T1000 (cell line): ENCODE measurements at regions not wholly inside any gene's neighbourhood (a gene's known extent, or its start where the extent isn't known, plus 50 kb on each side); places are given as distances from the start of the nearest gene placed in this dataset.

ENCODE experiments used
- DNase-seq: peaks from one replicate; lab custom pipeline; 2025; ENCODE audit warnings: mixed read lengths; lab: John Stamatoyannopoulos, UW

DNA sequence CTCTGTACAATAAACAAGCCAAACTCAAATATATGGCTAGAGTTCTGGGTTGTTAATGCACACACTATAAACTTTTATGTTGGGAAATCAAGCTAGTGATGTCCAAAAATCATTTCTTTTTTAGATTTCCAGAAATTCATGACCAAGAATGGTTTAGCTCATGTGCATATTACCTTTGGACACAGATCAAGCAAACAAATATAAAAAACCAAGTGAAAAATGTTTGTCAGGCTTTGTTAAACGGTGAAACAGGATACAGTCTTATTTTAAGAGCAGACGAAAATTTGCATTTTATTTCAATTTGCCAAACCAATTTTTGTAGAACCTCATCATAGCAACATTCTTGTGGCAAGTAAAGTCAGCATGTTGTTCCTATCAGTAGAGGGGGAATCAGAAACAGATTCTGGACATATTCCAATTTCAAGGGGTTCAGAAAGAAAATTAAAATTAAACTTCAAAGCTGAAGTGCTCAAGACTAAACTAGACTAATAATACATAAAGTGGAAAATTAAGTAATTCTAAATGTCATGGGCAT lies 413.6 kb downstream of the TRIML1 start:
- no peak for DNase-seq

DNA sequence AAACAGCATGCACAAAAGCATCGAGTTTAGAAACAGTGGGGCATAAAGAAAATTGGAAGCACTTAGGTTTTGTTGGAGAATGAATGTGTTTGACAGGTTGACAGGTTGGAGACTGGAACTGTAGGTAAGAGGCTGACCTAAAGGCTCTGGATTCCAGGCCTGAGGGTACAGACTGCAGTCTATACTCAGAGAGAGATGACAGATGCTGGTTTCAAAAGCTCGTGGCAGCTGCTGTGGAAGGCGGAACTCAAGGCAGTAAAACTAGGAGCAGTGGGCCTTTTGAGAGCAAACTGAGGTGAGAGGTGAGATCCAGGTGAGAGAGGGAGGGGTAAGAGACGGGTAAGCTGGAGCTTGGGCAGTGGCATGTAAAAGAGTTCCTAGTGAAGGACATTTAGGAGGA lies 415.2 kb downstream of the TRIML1 start:
- DNase-seq, result no peak

DNA sequence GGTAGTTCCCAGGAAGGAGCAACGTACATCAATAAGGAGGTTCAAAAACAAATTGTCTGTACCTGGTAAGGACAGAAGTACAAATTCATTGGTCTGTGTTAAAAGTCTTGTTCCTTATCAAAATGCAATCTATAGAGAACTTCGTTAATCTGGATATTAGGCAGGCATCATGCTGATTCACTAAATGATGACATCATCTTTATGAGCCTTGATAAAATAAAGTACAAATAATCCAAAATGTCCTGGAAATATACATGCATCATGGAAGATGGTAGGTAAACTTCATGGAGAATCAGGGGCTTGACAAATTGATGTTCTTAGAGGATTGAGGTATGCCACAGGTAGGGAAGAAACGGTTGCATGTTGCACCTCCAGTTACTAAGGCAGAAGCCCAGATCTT lies 433.9 kb downstream of the TRIML1 start:
- DNase-seq, result no peak

DNA sequence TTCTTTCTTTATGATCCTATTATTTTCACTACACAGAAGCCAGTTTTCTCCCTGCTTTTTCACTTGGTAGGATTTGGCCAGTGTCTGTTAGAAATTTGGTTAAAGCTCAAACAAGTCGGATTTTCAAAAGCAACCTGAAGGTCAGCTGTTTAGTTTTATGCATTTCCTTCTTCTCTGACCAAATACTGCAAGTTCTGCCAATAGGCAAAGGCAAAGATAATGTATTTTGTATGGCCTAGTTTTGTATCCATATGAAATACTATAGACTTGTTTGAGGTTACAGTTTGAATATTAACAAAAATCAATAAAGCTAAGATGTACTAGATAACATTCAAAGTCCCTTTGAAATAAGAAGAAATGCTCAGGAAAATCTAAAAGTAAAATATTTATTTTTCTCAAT lies 439.4 kb downstream of the TRIML1 start:
- DNase-seq, result no peak

DNA sequence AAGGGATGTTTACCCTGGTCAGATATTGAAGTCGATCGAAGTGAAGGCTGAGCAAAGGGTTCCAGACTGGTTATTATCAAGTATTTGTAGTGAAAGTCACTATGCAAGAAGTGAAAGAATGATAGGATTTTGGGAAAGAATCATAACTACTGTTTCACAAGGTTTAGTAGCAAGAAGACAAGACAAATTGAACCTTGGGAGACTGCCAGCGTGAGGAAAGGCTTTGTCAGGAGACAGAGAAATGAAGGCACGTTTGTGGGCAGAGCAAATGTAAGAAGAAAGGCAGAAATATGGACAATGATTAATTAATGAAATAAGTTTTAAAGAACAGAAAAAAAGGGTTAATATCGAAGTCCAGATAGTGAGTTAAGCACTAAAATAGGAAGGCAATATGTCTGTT lies 456.8 kb downstream of the TRIML1 start:
- DNase-seq, result no peak

DNA sequence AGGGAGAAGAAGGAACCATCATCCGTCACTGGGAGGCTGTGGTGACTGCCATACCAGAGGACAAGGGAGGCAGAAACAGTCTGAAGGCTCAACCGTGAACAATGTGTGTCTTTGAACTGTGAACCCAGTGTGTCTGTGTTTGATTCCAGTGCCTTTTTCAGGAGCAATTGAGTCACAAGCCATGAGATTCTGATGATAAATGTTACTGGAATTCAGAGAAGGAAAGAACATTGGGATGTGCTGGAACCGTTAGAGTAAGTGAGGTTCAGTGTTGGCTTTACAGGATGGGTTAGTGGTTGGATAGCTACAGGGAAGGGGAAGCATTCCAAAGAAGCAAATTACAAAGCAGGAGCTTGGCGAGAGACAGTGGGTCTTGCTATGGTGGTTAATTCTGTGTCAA lies 464.4 kb downstream of the TRIML1 start:
- DNase-seq, result no peak

DNA sequence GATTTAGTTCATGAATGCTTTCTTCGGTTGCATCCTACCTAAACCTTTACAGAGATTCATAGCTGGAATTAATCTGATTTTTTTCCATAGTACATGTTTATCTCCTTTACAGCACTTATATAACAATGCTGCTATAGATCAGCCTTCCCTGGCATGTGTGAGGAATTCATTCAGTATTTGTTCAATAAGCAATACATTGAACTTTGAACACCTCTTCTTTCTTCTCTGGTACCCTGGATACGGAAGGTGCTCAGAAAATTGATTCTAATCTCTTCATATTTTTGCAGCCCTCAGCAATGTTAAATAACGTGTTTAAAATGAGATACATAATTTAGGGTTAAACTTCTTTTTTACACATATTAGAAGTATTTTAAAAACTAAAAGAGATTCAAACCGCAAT lies 467.4 kb downstream of the TRIML1 start:
- DNase-seq, result no peak

DNA sequence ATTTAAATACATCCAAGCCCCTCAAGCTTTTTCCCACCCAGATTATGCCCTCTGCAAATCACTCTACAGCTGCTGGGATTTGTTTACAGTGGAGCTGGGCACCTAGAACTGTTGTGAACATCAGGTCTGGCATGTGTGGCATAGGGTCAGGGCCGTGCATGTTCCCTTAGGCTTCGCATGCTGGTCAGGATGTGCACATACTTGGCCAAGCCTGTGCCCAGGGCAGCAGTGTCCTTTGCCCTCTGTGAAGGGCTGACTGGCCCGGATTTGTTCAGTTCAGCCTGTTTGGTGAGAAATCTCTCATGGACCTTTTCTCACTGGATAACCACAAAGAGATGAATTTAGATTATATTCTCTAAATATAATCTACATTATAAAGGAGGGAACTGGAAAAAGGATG lies 471.9 kb downstream of the TRIML1 start:
- DNase-seq, result no peak

DNA sequence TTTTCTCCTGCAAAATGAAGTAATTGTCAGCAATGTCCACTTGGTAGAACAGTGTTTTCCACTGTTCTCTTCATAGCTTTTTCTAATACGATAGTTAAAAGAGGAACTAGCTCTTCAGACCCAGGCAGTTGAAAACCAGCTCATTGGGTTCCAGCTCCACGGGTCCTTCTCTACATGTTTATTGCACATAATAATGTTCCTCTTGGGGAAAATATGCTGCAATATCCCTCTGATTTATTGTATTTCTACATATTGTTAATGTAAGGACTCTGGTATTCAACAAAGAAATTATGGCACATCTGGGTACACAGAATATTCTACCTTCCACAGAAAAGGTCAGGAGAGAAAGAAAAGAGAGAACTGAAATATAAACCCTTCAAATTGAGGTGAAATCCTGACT lies 473.4 kb downstream of the TRIML1 start:
- no peak for DNase-seq

DNA sequence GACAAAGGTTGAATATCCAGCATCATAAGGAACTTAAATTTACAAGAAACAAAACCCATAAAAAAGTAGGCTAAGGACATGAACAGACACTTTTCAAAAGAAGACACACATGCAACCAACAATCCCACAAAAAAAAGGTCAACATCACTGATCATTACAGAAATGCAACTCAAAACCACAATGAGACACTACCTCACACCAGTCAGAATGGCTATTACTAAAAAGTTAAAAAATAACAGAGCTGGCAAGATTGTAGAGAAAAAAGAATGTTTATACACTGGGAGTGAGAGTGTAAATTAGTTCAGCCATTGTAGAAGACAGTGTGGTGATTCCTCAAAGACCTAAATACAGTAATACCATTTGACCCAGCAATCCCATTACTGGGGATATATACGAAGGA lies 474.7 kb downstream of the TRIML1 start:
- DNase-seq, result no peak

DNA sequence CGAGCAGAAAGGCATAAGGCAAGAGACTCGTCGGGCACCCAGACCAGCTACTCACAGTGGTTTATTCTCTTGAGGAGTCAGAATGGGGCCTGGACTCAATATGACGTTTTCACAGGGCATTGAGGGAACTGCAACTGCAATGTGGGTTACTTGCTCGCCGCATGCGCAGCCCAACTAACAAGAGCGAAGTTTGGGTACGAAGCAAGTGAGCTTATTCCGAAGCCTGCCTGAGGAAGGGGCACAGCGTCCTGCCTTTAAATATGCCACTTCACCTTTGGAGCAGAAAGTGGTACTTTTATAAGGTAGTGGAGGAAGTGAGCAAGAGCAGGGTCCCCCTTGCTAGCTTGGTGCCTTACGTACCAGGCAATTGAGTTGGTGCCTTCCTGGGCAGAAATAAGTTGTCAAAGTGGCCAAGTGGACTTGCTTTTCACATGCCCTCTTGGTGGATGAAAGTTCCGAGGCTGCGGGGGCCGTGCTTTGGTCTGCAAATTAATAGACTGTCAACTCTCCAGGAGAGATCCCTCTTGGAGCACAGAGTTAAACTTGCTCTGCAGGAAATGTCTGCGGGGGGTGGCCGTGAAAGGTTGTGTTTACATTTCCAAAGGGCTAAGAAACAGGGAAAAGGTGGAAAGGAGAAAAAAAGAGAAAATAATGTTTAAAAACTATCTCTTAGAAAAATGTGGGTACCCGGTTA lies 480.4 kb downstream of the TRIML1 start:
- DNase-seq, result no peak

DNA sequence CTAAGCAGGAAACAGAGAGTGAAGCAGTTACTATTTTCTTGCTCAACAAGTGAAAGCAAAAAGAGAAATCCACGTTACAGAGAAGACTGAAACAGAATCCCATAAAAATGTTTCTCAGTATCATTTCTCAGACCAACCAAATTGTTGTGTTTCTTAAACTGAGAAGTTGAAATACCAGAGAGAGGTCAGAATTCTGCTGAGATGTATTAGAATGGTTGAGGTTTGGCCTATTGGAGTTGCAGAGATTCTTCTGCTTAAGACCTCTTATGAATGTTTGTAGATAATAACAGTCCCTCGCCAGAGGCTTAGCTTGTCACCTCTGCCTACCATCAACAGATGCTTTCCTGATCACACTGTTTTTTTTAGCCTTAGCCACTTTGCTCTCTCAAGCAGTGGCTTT lies 481.4 kb downstream of the TRIML1 start:
- DNase-seq, result no peak

DNA sequence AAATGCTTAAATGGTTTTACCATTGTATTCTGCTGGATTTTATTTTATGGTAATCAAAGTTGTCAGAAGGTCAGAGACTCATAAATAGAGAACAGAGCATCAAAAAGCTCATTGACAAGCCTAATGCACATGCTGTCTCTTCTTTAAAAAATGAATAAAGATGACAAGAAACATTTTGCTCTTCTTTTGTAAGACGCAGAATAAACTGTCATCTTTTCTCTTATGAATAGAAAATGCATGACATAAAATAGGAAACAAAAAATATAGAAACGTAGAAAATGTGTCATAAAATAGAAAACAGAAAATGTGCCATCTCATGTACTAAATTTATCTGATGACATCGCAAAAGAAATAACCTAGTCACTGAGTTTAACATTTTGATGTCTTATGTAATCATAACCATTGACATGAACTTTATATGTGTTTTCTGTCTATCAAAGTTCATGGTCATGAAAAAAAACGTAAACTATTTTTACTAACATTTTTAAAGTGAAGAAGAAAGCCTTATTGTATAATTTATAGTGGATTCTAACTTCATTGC lies 484.1 kb downstream of the TRIML1 start:
- no peak for DNase-seq

DNA sequence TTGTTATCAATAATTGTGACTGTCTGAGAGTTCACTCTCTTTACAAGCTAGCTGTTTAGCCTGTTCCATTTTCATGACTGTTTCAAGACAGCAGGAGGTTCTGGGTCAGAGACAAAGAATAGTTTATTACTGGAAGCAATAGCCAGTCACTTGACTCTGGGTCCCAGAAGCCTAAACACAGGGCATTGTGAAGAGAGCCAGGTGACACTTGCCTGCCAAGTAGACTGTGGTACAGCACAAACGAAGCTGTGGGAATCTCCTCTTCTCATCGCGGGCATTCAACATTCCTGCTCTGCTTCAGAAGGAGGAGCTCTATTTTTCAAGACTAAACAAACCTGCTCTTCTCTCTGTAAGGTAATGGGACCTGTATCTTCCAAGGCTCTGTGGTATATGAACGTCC lies 485.1 kb downstream of the TRIML1 start:
- DNase-seq, result no peak

DNA sequence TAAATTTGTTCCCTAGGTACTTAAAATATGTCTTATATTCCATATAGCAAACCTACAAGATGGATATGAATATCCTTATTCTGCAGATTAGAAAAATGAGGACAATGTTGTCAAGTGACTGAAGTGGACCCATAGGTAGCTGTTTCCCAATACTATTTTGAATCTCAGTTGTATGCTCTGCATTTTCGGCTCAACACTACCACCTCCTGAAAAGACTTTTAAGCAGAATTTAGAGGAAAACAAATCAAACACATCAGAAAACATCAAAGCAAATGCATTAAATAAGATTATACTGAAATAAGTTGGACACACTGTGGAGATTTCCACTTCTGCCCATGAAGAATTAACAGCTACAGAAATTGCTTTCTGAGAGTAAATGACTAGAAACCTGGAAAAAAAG lies 488.7 kb downstream of the TRIML1 start:
- no peak for DNase-seq

DNA sequence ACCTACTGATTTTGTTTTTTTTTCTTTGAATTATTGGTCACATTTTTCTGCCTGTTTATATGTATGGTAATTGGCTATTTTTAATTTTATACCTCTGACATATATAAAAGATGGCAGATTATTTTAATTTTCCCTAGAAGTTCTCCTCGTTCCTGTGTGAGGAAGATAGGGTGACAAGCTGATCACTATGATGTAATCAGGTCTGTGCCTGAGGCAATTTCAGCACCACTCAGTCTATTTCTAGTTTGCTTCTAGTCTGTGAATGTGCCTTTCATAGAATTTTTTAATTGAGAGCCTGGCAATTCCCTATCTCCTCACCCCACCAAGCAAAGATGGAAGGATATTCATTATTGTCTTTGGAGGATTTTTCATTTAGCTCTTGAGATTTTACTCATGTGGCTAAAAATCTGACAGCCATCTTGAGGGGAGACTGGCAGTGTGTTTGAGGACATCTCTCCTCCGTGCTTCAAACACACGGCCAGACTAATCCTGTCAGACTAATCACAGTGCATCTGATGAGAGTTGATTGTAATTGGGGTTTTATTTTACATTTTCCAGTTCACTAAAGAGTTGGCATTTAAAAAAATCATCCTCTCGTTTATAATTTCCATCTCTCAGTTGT lies 500.3 kb downstream of the TRIML1 start:
- DNase-seq, result no peak

DNA sequence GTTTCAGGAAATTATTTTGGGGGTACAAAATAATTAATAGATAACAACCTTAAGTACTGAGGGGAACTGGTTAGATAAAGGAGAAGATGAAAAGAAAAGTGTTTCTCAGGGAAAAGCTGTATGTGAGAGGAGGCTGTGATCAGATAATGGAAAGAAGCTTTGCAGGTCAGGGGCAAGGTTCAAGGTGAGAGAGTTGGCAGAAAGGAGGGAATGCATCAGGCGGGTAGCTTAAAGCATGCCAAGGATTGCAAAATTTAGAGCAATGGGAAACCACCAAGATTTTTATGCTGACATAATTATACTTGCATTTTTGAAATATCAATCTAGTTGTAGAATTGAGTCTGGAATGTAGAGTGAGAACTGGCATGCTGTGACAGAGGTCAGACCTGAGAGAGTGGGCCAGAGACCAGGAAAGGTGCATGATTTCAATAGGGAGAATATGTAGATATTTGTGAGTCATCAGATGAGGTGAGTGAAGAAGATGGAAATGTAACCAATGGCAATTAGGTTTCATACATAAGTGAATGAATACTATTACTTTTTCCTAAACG lies 508.7 kb downstream of the TRIML1 start:
- DNase-seq, result no peak

DNA sequence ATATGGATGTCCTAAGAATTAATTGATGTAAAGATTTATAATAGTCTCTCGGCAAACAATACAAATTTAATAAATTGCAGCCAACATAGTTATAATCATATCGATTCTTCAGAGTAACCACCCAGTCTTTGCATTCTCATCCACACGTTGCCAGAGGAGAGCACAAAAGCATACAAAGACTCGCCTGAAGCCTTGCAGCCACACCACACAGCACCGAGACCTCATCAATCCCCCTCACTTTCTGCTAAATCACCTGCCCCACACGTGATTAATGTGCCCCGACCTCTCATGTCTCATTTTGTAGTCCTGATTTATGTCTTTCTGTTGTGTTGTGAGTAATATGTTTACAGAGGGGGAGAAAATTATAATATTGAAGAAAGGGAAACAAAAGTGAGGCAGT lies 510.4 kb downstream of the TRIML1 start:
- no peak for DNase-seq

DNA sequence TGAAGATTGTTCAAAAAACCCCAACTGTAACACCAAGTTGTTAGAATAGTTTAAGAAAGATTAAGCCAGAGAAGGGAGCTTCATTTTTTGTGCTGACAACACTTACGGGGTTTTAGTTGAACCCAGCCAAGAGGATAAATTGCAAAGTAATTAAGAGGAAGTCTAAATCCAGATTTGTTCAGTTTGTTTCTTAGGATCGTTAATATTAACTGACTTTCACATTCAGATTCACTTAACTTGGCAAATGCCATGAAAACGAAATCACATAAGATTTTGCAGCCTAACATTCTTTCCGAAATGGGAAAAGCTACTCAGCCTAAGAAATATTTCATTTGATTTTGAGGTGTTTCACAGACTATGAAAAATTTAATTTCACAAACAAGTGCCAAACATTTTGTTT lies 511.3 kb downstream of the TRIML1 start:
- DNase-seq, result no peak

DNA sequence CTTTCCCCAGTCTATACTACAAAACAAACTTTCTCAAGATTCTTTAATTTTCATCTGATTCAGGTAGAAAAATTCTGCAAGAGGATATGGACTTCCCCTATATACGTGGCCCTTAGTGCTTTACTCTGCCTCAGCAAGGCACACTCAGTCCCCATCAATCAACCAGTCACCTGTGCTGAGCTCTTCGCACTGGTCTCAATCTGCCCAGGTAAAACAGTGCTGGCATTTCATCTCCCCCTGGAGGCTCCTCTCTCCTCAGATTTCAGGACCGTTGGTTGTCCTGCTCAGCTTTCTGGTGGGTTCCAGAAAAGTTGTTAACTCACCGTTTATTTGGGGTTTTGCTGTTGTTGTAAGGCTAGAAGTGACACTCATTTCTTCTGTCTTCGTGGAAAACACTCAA lies 518.1 kb downstream of the TRIML1 start:
- DNase-seq, result no peak

DNA sequence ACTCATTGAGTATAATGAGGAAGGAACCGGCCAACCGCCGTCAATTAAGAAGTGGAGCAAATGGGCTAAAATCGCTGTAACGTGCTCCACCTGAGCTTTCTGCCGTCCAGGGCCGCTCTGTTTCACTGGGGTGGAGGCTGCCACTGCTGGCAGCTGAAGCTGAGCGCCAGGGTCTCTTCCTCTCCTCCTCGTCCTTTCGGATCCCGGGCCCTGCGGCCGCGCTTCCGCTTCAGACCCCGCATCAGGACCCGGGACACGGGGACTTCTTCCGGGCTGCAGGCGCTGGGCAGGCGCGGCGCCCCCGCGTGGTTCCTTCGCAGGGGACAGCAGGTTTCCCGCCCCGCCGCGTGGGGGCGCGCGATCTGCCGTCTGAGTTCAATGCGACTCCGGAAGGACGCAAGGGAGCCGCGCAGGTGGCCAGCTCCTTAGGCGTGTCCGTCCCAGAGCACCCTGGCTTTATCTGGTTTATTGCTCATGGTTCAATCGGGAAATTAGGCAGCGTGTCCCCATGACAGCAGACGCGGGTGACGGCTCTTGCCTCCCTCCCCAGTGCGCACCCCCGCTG lies 519.8 kb downstream of the TRIML1 start:
- no peak for DNase-seq

DNA sequence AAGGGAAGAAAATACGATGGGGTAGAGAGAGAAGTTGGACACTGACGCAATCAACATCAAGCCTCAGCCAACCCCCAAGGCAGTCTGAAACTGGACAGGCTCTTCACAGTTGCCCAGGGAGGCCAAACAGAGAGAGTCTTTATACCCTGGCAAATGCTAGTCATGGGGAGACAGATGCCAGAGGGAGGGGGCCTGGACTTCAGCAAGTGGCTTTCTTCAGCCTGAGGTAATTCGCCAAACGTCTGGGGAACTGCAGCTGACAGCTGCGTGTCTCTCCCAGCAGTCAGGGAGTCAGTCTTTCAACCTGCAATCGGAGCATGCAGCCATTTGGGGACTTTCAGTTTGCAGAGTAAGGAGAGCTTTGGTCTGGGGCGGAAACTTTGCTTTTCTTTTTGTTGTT lies 521.6 kb downstream of the TRIML1 start:
- DNase-seq, result no peak

DNA sequence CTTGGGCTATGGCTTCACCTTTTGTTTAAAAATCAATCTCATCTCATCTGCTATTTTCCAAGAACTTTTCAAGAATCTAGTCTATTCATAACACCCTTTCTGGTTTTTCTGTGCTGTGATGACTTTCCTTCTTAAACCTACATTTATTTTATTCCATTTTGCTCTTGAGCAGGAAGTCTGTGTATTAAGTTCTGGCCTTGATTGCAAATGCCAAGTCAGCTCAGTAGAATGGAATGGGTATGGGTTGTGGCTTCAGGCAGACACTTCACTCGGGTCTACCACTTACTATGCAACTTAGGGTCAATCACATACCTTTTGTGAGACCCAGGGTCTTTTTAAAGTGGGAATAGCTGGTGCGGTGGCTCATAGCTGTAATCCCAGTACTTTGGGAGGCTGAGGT lies 522.3 kb downstream of the TRIML1 start:
- DNase-seq, result no peak
